ENCODE measurements at regions not wholly inside any gene's neighbourhood (a gene's known extent, or its start where the extent isn't known, plus 50 kb on each side); places are given as distances from the start of the nearest gene placed in this dataset.

DNA sequence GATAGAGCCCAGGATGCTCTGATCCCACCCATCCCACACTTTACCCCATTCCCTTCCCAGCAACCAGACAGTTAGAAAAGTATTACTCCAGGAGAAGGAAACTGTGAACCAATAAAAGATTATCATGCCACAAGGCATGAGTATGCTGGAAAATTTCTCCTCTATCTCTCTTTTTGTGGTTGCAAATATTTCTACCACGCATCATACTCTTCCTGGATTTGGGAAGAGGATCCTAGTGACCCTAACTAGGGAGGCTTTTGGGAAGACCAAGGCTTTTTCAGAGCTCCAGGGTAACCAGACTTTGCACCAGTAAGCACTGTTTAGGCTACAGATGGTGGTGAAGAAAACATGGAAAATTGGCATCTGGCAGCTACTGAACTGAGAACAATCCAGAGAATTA is 257.6 kb upstream of the CLNK start:
- DNase-seq (ENCODE audit: extremely low spot score, unreplicated experiment): no peak

DNA sequence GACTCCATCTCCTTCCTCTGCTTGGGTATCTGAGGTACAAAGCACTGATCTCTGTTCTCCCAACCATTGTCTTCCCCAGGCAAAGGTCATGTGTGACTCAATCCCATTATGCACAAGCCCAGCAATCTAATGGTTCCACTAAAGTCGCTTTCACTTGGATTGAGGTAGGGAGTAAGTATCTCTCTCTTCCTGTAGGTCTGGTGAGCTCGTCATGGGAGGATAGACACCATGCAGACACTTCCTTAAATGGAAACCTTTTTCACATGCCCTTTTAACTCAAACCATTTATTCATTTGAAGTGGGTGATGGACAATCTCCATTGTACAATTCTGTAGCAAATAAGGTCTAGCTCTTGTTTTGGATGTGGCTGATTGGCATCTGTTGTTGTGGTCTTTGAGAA is 245.2 kb upstream of the CLNK start:
- peaks cover 5% of the 10 kb centered on the region for H3K4me1 Mint-ChIP-seq (ENCODE audit: unreplicated experiment)
- DNase-seq (ENCODE audit: extremely low spot score, unreplicated experiment): no peak
- H3K27ac Mint-ChIP-seq: no peak overlapping the region
- H3K4me3 Mint-ChIP-seq: no peak overlapping the region
- H3K9me3 Mint-ChIP-seq: no peaks in the 10 kb centered on the region
- TF ChIP-seq, protein P1, sequence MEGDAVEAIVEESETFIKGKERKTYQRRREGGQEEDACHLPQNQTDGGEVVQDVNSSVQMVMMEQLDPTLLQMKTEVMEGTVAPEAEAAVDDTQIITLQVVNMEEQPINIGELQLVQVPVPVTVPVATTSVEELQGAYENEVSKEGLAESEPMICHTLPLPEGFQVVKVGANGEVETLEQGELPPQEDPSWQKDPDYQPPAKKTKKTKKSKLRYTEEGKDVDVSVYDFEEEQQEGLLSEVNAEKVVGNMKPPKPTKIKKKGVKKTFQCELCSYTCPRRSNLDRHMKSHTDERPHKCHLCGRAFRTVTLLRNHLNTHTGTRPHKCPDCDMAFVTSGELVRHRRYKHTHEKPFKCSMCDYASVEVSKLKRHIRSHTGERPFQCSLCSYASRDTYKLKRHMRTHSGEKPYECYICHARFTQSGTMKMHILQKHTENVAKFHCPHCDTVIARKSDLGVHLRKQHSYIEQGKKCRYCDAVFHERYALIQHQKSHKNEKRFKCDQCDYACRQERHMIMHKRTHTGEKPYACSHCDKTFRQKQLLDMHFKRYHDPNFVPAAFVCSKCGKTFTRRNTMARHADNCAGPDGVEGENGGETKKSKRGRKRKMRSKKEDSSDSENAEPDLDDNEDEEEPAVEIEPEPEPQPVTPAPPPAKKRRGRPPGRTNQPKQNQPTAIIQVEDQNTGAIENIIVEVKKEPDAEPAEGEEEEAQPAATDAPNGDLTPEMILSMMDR (conservative IDR thresholded peaks at IDR 0.05): no peak
- H3K27me3 Mint-ChIP-seq: no peaks in the 10 kb centered on the region
- no peaks in the 10 kb centered on the region for H3K36me3 Mint-ChIP-seq

More for the DNA sequence above, 257.6 kb upstream of the CLNK start:
- H3K27ac Mint-ChIP-seq: no peak overlapping the region
- peaks cover 3% of the 10 kb centered on the region for H3K4me1 Mint-ChIP-seq (ENCODE audit: unreplicated experiment)
- H3K4me3 Mint-ChIP-seq: no peak overlapping the region
- H3K36me3 Mint-ChIP-seq: peaks cover 4% of the 10 kb centered on the region
- no peaks in the 10 kb centered on the region for H3K27me3 Mint-ChIP-seq
- H3K9me3 Mint-ChIP-seq: peaks cover 7% of the 10 kb centered on the region
- TF ChIP-seq, protein P1 (conservative IDR thresholded peaks at IDR 0.05): no peak

DNA sequence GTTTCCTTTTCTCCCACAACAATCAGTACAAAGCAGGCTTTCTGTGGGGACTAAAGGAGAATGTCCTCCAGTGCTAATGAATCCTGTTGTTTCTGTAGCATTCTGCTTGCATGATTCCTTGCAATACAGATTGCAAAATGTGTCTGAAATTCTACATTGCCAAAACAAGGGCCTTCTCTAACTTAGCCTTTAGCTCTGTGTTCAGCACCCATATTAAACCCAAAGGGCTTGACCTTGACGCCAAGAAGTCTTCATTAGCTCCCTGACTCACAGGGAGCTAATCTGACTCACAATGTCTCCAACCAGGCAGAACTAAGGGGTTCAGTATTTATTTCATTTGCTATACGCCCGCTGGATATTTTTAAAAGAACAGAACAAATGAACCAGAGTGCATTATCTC is 241.4 kb upstream of the CLNK start:
- H3K27ac Mint-ChIP-seq: no peak overlapping the region
- no peaks in the 10 kb centered on the region for H3K27me3 Mint-ChIP-seq
- peaks cover 6% of the 10 kb centered on the region for H3K9me3 Mint-ChIP-seq
- no peak for DNase-seq (ENCODE audit: extremely low spot score, unreplicated experiment)
- no peaks in the 10 kb centered on the region for H3K36me3 Mint-ChIP-seq
- no peak overlapping the region for H3K4me3 Mint-ChIP-seq
- TF ChIP-seq, protein P1 (conservative IDR thresholded peaks at IDR 0.05): no peak
- H3K4me1 Mint-ChIP-seq (ENCODE audit: unreplicated experiment): peaks cover 5% of the 10 kb centered on the region

DNA sequence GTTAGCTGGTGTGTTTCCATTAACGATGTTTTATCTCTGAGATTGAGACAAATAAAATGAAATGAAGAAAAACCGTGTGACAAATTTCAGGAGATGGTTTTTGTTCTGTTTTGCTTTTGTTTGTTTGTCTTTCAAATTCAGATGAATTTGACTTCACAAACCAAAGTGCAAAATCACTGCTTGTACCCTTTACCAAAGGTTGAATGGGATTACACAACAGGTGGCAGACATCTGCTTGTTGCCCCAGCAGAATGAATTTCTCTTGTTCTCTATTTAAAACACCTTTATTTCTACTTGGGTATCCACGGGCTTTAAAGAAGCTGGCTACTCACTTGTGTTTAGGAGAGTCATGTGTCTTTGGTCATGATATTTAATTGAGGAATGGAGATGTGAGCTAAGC is 239.7 kb upstream of the CLNK start:
- Mint-ChIP-seq H3K27ac (no peak overlapping the region), H3K4me3 (no peak overlapping the region), H3K9me3 (peaks cover 6% of the 10 kb centered on the region), H3K4me1 (ENCODE audit: unreplicated experiment) (peaks cover 5% of the 10 kb centered on the region), H3K27me3 (no peaks in the 10 kb centered on the region), H3K36me3 (no peaks in the 10 kb centered on the region)
- TF ChIP-seq, protein P1 (conservative IDR thresholded peaks at IDR 0.05): no peak
- no peak for DNase-seq (ENCODE audit: extremely low spot score, unreplicated experiment)

DNA sequence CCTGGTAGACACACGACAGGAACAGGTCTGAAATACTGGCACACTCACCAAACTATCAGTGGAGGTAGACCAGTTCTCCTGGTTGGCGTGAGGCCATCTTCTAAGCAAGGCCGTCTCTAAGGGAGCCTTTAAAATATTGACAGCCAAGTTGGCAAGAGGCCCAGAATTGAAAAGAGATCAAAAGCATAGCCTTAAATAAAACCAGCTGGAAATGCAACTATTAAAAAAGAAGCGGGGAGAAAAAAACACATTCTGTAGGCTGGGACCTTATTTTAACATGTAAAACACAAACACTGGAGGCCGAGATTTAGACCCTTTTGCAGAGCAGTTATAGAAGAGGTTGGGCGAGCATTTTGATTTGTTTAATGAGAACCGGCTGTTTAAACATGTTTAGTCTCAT is 233.0 kb upstream of the CLNK start:
- Mint-ChIP-seq H3K9me3 (peaks cover 6% of the 10 kb centered on the region), H3K4me3 (peak overlapping the region; percentile 26), H3K4me1 (ENCODE audit: unreplicated experiment) (peaks cover 12% of the 10 kb centered on the region), H3K27me3 (no peaks in the 10 kb centered on the region), H3K27ac (no peak overlapping the region), H3K36me3 (no peaks in the 10 kb centered on the region)
- no peak for DNase-seq (ENCODE audit: extremely low spot score, unreplicated experiment)
- TF ChIP-seq, protein P1 (conservative IDR thresholded peaks at IDR 0.05): no peak

DNA sequence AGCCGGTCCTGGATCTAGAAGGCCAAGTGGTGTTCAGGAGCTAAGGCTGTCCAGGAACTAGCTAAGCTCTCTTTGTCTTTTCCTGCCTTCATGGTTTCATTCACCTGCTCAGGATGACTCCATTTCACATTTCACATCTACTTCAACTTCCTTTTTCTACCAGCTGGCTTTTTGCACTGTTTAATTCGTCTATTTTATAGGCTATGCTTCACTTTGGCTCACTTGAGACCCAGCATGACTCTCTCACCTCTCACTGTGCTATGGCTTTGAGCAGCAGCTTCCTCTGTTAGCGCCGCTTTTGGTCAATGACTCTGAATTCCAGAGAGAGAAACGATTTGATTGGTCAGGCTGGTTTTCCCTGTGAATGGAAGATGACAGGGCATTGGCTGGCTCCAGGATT is 213.5 kb upstream of the CLNK start:
- TF ChIP-seq, protein P1 (conservative IDR thresholded peaks at IDR 0.05): no peak

More for the DNA sequence above, 213.5 kb upstream of the CLNK start:
- H3K27me3 Mint-ChIP-seq: no peaks in the 10 kb centered on the region
- H3K9me3 Mint-ChIP-seq: no peaks in the 10 kb centered on the region
- no peak overlapping the region for H3K27ac Mint-ChIP-seq
- no peak overlapping the region for H3K4me3 Mint-ChIP-seq
- H3K4me1 Mint-ChIP-seq (ENCODE audit: unreplicated experiment): peaks cover 9% of the 10 kb centered on the region
- H3K36me3 Mint-ChIP-seq: no peaks in the 10 kb centered on the region
- no peak for DNase-seq (ENCODE audit: extremely low spot score, unreplicated experiment)

Measured in type B pancreatic cell (in vitro differentiated cells).